ENCODE measurements at regions not wholly inside any gene's neighbourhood (a gene's known extent, or its start where the extent isn't known, plus 50 kb on each side); places are given as distances from the start of the nearest gene placed in this dataset.
"Not testable (repeated sequence)": the region's sequence is repeated elsewhere in the genome, so short reads cannot be mapped to it uniquely, and the experiment has no call there.

DNA sequence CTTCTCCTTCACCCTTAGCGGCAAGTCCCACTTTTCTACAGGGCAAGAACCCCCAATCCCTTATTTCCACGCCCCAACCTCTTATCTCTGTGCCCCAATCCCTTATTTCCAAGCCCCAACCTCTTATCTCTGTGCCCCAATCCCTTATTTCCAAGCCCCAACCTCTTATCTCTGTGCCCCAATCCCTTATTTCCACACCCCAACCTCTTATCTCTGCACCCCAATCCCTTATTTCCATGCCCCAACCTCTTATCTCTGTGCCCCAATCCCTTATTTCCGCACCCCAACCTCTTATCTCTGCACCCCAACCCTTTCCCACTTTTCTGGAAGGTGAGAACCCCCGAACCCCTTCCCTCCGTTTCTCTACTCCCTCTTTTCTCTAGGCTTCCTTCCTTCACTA lies 116.1 kb upstream of the GJE1 start:
- DNase-seq (ENCODE audit: low read depth in 2 of 2) = not testable (repeated sequence)

DNA sequence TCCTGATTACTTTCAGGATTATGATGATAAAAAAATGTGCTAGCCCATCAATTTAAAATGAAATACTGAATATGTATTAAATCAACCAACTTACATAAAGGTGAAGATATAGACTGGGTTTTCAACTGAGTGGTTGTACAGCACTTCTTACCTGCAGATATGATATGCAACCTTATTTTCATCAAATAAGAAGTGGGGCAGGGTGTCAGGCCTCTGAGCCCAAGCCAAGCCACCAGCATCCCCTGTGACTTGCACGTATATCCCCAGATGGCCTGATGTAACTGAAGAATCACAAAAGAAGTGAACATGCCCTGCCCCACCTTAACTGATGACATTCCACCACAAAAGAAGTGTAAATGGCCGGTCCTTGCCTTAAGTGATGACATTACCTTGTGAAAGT lies 117.3 kb upstream of the GJE1 start:
- not testable (repeated sequence) for DNase-seq (ENCODE audit: low read depth in 2 of 2)

DNA sequence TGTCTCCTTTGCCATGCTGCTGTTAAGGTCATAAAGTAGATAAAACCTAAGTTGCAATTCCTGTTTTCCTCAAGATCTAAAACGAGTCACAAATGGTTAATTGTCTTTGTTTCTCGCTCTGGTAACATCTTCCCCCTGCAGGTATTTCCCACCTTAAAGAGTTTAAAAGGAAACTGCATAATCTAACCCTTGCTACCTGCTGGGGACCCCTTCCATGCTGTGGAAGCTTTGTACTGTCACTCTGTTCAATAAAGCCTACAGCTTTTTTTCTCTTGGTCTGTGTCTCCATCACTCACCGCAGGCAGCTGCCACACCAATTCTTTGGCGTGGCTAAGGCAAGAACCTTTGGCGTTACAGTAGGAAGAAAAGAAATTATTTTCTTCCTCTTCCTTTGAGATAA lies 117.7 kb upstream of the GJE1 start:
- no peak for DNase-seq (ENCODE audit: low read depth in 2 of 2)

DNA sequence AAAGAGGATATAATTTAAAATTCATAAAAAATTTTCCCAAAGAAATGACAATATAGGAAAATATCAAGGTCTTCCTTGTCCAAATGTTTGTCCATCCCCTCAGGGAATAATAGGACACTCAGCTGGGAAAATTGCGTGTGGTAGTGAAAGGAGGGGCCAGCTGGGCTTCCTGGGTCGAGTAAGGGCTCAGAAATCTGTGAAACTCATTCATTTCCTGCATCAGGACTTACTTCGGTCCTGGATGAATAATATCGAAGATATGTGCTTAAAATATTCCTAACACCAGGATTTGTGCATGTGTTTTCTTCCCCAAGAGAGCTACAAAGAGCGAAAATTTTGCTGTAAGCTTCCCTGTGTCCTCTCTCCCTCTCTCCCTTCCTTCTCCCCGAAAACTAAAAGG lies 118.2 kb upstream of the GJE1 start:
- no peak for DNase-seq (ENCODE audit: low read depth in 2 of 2)

DNA sequence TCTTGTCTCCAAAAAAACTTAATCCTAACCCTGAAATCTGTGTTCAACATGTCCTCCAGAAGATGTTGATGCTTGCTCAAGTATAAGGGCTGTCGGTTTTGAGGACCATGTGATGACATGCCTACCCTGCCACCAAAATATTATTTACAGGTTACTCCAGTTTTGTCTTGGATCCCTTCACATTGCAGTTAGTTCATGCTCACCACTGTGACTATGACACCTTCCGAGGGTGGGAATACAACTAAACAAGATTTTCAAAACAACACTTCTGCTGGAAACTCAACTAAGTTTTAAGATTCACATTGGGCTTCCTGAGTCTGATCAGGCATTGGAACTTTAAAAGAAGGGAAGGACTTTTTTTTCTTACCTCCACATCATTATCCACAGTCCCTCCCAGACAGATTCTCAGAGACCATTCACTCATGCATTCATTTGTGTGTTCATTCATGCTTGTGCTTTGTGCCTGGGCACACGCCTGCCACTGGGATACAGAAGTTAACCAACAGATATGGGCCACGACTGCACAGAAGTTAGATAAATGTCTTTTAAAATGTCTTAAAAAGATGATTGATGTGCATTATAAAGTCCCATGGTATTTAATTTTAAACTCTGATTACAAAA lies 118.7 kb upstream of the GJE1 start:
- no peak for DNase-seq (ENCODE audit: low read depth in 2 of 2)

DNA sequence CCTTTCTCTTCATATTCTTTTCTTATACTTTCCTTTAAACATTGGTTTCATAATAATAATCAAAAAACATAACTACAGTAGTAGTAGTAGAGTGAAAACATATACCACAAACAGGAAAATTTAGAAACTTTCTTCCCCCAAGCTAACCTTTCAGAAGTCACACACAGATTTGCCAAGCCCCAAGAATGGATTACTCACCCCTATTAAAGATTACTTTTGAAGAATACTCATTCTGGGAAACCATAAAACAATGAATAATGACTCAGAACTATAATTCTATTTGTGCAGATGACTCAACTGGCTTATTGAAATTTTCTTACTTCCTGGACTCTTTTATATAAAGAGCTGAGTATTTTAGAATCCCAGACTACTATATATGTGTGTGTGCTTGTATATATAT lies 119.4 kb upstream of the GJE1 start:
- DNase-seq (ENCODE audit: low read depth in 2 of 2) = no peak

DNA sequence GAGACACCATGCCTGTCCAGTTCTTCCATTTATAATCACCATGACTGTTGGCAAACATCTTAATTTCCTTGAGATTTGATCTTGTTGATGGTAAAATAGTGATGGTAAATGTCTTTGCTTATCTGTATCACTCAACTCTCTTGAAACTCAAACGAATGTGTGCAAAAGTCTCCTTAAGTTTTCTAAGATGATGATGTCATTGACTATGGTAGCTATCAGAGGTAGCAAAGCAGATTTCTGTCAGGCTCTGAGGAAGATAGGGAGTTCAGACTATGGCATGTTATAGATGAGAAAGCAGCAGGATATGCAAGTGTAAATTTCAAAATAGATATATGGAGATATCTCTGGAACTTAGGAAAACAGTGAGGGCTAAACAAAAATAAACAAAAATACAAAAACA lies 121.0 kb upstream of the GJE1 start:
- no peak for DNase-seq (ENCODE audit: low read depth in 2 of 2)

DNA sequence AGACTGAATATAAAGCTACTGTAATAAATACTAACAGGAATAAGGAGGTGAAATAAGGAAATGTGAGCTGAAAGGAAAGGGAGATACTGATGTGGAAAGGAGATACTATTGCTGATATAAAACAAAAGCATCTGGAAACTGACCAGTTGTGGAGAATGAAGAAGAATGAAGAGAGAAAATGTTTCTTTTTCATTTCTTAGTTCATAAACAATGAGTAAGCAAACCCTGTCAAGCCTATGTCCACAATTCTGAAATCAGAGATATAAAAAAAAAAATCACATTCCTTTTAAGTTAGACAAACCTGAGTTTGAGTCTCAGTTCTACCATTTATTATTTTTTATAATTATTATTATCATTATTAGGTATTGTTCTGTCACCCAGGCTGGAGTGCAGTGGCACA lies 121.6 kb upstream of the GJE1 start:
- no peak for DNase-seq (ENCODE audit: low read depth in 2 of 2)

DNA sequence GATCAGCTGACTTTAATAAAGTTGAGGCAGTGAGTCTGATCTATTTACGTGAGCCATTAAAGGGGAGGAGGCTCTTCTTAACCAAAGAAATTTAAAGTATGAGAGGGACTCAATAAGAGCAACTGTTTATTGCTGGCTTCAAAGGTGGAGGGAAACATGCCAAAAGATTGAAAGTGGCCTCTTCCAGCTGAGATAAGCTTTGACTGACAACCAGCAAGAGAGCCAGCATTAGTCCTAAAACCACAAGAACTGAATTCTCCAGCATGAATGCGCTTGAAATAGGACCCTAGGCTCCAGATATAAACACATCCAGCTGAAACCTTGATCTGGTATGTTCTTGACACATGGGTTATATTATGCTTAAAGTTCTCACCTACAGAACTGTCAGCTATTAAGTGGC lies 123.1 kb upstream of the GJE1 start:
- no peak for DNase-seq (ENCODE audit: low read depth in 2 of 2)

DNA sequence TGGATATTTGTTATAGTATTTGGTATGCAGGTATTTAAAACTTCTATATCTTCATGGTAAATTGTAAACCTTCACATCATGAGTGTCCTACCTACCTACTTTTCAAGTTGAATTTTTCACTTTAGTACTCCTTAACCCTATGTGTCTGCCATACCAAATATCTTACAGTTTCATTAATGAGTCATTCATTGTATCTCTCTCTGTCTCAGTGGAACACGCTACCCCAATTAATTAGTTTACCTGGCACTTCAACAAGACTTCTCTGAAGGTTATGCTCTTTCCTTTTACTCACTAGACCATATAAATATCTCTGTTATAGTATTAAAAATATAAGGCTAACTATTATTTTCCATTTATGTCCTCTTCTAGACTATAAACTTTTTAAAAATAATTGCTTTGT lies 123.9 kb upstream of the GJE1 start:
- no peak for DNase-seq (ENCODE audit: low read depth in 2 of 2)

DNA sequence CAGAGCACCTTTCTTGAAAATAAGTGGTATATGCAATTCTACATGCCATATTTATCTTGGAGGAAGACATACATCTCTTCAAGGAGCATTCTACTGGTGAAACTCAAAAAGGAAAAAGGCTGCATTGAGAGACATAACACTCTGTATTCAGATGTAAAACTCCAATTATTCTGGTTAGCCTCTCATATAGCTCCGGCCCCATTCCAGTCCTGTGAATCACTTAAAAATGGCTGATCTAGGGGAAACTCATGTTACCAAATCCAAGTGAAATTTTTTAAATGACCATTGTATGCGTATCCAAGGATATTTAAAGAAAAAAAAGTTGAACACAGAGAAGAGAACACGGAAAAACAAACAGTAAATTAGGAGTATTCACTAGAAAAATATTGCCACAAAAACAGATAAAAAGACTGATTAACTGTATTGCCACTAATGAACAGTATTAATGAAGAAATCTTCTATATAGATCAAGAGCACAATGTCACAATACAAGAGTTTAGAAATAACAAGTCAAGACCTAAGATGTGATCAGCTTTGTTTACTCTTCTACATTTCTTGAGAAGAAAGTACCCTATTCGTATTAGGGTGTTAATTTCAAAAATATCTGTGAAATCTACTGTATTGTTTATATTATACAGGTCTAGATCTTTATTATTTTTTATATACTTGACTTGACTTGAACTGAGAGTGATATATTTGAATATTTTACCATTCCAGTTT lies 124.5 kb upstream of the GJE1 start:
- DNase-seq (ENCODE audit: low read depth in 2 of 2) = no peak

DNA sequence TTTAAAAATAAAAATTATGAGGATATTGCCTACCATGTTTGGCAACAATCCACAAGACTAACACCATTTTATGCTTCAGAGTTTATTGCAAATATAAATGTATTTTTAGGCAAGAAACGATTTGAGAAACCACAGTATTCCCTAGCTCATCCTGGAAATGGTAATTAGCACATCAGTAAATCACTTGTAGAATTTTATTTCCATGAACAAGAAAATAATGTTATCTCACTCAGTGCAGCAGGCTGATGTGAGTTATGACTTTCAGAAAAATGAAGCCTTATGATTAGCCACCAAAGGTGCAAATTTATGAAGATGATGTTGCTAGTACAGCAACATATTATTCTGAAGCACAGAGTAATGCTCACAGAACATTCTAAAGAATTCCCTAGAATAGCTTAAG lies 127.7 kb upstream of the GJE1 start:
- no peak for DNase-seq (ENCODE audit: low read depth in 2 of 2)

DNA sequence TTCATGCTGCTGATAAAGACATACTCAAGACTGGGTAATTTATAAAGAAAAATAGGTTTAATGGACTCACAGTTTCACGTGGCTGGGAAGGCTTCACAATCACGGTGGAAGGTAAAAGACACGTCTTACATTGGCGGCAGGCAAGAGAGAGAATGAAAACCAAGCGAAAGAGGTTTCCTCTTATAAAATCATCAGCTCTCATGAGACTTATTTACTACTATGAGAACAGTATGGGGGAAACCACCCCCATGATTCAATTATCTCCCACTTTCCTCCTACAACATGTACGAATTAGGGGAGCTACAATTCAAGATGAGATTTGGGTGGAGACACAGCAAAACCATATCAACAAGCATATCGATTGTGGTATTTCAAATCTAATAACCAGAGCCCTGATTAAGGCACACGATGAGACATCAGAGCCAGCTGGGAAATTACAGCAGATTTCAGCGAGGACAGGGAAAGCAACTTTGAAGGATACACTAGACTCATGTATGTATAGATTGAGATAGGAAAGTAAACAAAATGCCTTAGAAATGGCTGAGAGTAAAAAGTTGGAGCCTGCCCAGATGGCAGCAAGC lies 129.8 kb upstream of the GJE1 start:
- no peak for DNase-seq (ENCODE audit: low read depth in 2 of 2)

DNA sequence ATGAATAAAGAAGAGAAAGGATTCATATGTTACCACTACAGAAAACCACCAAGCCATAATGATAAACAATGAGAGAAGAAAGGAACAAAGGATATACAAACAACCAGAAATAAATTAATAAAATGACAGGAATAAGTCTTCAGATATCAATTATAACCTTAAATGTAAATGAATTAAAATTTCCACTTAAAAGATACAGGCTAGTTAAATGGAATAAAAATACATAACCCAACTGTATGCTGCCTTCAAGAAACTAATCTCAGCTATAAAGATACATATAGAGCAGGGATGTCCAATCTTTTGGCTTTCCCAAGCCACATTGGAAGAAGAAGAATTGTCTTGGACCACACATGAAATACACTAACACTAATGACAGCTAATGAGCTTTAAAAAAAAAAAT lies 135.9 kb upstream of the GJE1 start:
- DNase-seq (ENCODE audit: low read depth in 2 of 2) = no peak

DNA sequence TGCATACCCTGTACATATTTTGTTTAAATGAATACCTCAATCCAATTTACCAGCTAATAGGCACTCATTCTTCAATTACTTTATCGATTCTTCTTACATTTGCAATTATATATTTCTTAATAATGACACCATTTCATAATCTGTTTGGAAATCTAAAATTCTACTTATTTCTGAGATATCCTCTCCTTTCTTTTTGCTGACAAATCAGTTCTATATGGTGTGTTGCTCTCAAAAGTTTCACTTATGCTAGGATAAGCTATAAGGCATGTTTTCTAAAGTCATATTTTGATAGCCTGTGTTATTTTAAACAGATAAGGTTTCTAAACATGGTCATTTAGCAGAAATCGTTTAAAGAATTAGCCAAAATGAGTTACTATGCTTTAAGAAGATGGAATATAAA lies 140.6 kb upstream of the GJE1 start:
- DNase-seq (ENCODE audit: low read depth in 2 of 2) = no peak

DNA sequence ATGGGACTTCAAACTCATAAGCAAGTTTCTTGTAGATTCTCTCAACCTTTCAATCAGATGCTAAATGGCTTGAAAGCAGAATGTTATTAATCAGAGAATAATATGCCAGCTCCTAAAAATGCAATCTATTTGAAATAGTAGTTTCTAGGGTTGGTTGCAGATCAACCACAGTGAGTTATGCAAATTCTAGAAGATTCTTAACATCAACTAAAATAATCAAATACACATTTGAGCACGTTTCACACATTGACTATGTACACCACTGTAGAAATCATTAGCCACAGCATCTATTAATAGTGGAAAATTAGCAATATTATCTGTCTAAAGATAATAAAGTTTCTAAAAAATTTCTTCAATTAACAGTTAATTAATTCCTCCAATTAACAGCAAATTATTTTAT lies 141.9 kb upstream of the GJE1 start:
- DNase-seq (ENCODE audit: low read depth in 2 of 2) = no peak

DNA sequence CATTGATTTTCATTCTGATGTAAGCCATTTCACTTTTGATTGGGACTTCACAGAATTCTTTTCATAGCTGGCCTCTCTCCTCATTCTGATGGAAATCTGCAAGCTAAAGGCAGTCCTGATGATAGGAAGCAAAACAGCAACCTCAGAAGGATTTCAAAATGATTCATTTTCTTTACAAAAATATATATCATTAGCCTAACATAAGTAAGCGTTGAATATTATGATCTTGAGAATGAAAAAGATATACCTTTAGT lies 143.1 kb upstream of the GJE1 start:
- no peak for DNase-seq (ENCODE audit: low read depth in 2 of 2)

DNA sequence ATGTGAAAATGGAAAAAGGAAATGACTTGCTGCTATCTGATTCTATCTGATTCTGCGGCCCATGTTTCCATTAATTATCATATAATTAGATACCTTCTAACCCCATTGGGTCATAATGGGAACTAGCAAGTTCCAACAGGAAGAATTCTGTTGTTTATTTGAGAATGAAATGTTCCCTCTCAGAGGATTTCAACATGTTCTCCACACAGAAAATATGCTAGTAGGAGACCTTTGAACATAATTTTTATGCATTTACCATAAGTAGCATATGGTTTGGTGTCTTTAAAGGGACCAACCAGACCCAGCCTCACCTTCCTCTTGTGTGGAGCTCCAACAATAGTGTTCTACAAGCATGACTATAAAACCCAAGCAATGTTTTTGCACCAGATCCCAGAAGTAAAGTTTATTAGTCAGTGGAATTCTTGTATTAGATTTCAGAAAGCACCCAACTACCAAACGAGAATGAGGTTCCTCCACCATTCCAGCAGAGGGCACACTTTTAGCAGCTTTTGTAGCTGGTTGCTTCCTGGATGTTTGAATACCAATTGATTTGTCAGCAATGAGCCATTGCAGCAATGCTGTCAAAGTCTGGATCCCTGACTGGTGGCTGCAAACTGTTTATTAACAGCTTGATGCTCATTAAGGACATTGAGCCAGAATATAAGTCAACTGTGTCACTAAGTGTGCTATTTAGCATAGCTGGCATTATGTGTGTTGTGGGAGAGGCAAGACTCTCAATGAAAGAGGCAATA lies 143.6 kb upstream of the GJE1 start:
- DNase-seq (ENCODE audit: low read depth in 2 of 2) = no peak

DNA sequence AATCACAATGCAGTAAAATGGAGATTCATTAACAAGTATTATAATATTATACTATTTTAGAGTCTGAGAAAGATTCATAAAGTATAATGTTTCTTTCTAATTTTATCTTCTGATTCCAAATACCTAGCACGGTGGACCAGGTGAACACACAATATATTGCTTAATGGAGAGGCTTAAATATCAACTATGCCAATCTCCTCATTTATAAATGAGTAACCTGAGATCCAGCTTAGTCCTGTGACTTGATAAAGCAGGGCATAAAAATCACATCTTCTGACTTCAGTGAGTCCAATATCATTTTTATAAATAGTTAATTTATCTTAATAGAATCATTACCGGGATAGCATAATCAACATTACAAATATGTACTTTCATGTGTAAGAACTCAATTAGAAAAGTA lies 144.4 kb upstream of the GJE1 start:
- DNase-seq (ENCODE audit: low read depth in 2 of 2) = no peak

DNA sequence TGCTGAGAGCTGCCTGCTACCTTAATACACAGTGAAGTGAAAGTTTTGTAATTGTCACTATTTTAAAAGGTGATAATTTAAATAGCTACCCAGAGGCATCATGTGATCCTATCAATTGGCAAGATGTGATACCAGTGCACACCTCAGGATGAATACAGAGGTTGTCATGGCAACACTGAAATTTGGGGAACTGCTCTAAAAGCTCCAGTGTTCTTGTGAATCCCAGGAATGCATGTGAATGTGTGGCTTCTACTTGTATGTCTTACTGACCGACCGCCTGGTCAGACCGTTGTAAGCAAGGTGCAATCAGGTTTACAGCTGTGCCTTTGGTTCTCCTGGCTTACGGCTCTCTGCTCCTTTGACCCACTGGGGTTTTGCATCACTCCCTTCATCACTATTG lies 146.3 kb upstream of the GJE1 start:
- DNase-seq (ENCODE audit: low read depth in 2 of 2) = no peak

DNA sequence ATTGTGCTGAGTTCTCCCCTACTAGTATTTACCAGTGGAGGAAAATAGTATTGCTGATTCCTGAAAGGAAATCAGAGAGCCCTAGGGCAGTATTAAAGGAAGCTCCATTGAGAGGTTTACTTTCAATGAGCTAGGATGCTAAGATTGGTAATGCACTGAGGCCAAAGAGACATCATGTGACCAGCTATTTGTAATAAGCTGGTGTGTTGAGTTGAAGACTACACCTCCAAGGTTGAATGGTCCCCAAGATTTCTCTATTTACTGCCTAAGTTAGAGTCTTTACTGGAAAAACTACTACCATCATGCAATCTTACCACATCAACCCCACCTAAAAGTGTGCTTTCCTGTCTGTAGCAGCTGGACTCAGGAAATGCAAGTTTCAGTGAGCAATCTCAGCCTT lies 151.5 kb upstream of the GJE1 start:
- no peak for DNase-seq (ENCODE audit: low read depth in 2 of 2)

DNA sequence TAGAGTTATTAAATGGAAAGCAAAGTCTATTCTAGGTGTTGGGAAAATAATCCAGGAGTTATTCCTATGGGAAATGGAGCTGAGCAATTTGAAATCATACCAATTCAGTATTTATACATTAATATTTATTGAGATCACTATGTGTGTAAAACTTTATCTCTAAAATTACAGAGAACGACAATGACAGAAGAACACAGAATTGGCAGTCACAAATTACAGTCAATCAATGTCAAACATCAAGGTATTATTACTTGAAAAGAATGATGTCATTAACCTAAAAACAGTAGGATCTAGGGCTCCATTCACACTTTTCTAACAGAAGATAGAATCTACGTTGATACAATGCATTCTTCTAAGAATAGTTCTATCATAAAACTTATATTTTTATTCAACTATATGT lies 154.9 kb upstream of the GJE1 start:
- DNase-seq (ENCODE audit: low read depth in 2 of 2) = no peak

DNA sequence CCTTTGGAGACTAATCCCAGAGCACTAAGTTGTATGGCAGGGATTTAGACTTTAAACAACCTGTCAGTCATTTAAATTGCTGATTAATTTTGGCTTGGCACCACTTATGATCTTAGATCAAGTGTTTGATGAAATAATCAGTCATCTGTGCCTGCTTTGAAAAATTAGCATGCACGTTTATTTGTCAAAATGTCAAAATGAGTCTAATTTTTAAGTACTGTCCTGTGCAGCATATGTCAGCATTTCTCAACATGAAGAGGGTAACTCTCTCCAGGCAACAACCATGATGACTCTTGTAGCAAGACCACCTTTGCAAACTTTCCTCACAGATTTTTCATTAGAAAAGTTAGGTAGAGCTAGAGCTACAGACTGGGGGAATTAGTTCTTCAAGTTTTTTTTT lies 155.7 kb upstream of the GJE1 start:
- DNase-seq (ENCODE audit: low read depth in 2 of 2) = no peak
